Tibial nerve (tissue), 4 donors: ENCODE measurements at regions not wholly inside any gene's neighbourhood (a gene's known extent, or its start where the extent isn't known, plus 50 kb on each side); places are given as distances from the start of the nearest gene placed in this dataset.

Experiments
- CTCF ChIP-seq, 5 experiments: fragments of 200-600 bp in 3 of 5; fragments of 450-650 bp in 2 of 5; sonication (generic) in 3 of 5; IDR thresholded peaks; one replicate each; pipeline ENCODE4 v1.5.1; 2016 to 2019; ENCODE audit warnings: antibody characterized with exemption in 5 of 5, mild to moderate bottlenecking in 3 of 5, moderate library complexity in 2 of 5
- EP300 ChIP-seq, 2 donors: sonication (generic); formaldehyde crosslinking; IDR thresholded peaks; one replicate each; pipeline ENCODE4 v1.6.1; 2017; ENCODE audit warnings: antibody characterized with exemption in 2 of 2, mild to moderate bottlenecking in 1 of 2

- TF ChIP-seq CTCF (IDR thresholded peaks at IDR 0.05) (no peak), EP300 (IDR thresholded peaks at IDR 0.05) (no peak)
Observed at GRCh38 chr3:103446953-103447629, 1012.3 kb downstream of the ZPLD1 start.
